Neural cell (in vitro differentiated cells): ENCODE measurements at regions not wholly inside any gene's neighbourhood (a gene's known extent, or its start where the extent isn't known, plus 50 kb on each side); places are given as distances from the start of the nearest gene placed in this dataset.

Experiments
- H2AFZ ChIP-seq: fragments of 200-600, 300-800 bp; sonication (generic), shearing (Covaris generic); 2 replicates; pipeline ENCODE4 v1.6.0; 2014; ENCODE audit warnings: low read depth, mild to moderate bottlenecking, antibody characterized with exemption, low read length, moderate library complexity
- H3F3A ChIP-seq: fragments of 200-600 bp; shearing (Covaris generic); 2 replicates; pipeline ENCODE4 v1.6.1; 2016; ENCODE audit warnings: mild to moderate bottlenecking, moderate library complexity, mixed read lengths, antibody characterized with exemption, low read length; ENCODE audit not compliant: insufficient read depth, poor library complexity, severe bottlenecking
- H3K27ac ChIP-seq: fragments of 200-600, 300-800 bp; sonication (generic), shearing (Covaris generic); 2 replicates; pipeline ENCODE4 v1.5.1; 2014; ENCODE audit warnings: mild to moderate bottlenecking, low read length, moderate library complexity
- H3K27me3 ChIP-seq: fragments of 300-800, 200-600 bp; sonication (generic), shearing (Covaris generic); 2 replicates; pipeline ENCODE4 v1.6.0; 2014; ENCODE audit warnings: mild to moderate bottlenecking, low read depth, low read length, moderate library complexity; ENCODE audit not compliant: insufficient read depth
- H3K36me3 ChIP-seq: fragments of 300-800, 200-600 bp; sonication (generic), shearing (Covaris generic); 2 replicates; pipeline ENCODE4 v1.5.1; 2014; ENCODE audit warnings: mild to moderate bottlenecking, antibody characterized with exemption, low read length, moderate library complexity; ENCODE audit not compliant: insufficient read depth
- H3K4me2 ChIP-seq: fragments of 300-800, 200-600 bp; sonication (generic), shearing (Covaris generic); 2 replicates; pipeline ENCODE4 v1.6.0; 2014; ENCODE audit warnings: mild to moderate bottlenecking, low read length
- H3K4me3 ChIP-seq: fragments of 300-800, 200-600 bp; sonication (generic), shearing (Covaris generic); 2 replicates; pipeline ENCODE4 v1.5.1; 2014; ENCODE audit warnings: mild to moderate bottlenecking, low read length, moderate library complexity
- H3K79me2 ChIP-seq: fragments of 200-600 bp; shearing (Covaris generic); replicated peaks from 2 replicates; pipeline ENCODE4 v1.6.0; 2014; ENCODE audit warnings: mild to moderate bottlenecking, low read length, moderate library complexity; ENCODE audit not compliant: insufficient read depth
- H3K9ac ChIP-seq: fragments of 300-800, 200-600 bp; sonication (generic), shearing (Covaris generic); 2 replicates; pipeline ENCODE4 v1.6.1; 2016; ENCODE audit warnings: mild to moderate bottlenecking, low read length, mixed read lengths
- H3K9me2 ChIP-seq: fragments of 200-600 bp; shearing (Covaris generic); 2 replicates; pipeline ENCODE4 v1.6.1; 2016; ENCODE audit warnings: mild to moderate bottlenecking, low read length, mixed read lengths; ENCODE audit not compliant: insufficient read depth
- H3K9me3 ChIP-seq: fragments of 200-600, 300-800 bp; sonication (generic), shearing (Covaris generic); 2 replicates; pipeline ENCODE4 v1.6.1; 2016; ENCODE audit warnings: mild to moderate bottlenecking, mixed run types, low read length, moderate library complexity, mixed read lengths
- H4K20me1 ChIP-seq: fragments of 200-600 bp; shearing (Covaris generic); 2 replicates; pipeline ENCODE4 v1.6.1; 2016; ENCODE audit warnings: mild to moderate bottlenecking, mixed run types; ENCODE audit not compliant: insufficient read depth
- CTCF ChIP-seq: fragments of 450-650 bp; IDR thresholded peaks from 2 replicates; pipeline ENCODE4 v1.5.1; 2014; ENCODE audit warnings: antibody characterized with exemption, mild to moderate bottlenecking, moderate library complexity; ENCODE audit not compliant: poor library complexity, severe bottlenecking
- EP300 ChIP-seq: fragments of 450-650 bp; conservative IDR thresholded peaks from 2 replicates; pipeline ENCODE4 v1.6.1; 2014; ENCODE audit warnings: antibody characterized with exemption, mild to moderate bottlenecking, moderate library complexity; ENCODE audit not compliant: poor library complexity, severe bottlenecking
- EZH2 ChIP-seq: fragments of 200-600, 300-800 bp; shearing (Covaris generic), sonication (generic); IDR thresholded peaks from 2 replicates; pipeline ENCODE4 v1.6.1; 2014; ENCODE audit warnings: antibody characterized with exemption, low read length, borderline replicate concordance, mild to moderate bottlenecking; ENCODE audit not compliant: insufficient read depth, poor library complexity, severe bottlenecking
- MXI1 ChIP-seq: fragments of 450-650 bp; conservative IDR thresholded peaks from 2 replicates; pipeline ENCODE4 v1.6.1; 2014; ENCODE audit warnings: antibody characterized with exemption, mild to moderate bottlenecking; ENCODE audit not compliant: poor library complexity, severe bottlenecking
- POLR2AphosphoS5 ChIP-seq: IDR thresholded peaks from 2 replicates; pipeline ENCODE4 v1.6.1; 2012
- RAD21 ChIP-seq: fragments of 450-650 bp; conservative IDR thresholded peaks from 2 replicates; pipeline ENCODE4 v1.6.1; 2014; ENCODE audit warnings: antibody characterized with exemption, mild to moderate bottlenecking, moderate library complexity
- REST ChIP-seq: IDR thresholded peaks from 2 replicates; pipeline ENCODE4 v1.6.1; 2012; ENCODE audit warnings: borderline replicate concordance
- SMC3 ChIP-seq: fragments of 450-650 bp; conservative IDR thresholded peaks from 2 replicates; pipeline ENCODE4 v1.6.1; 2014; ENCODE audit warnings: antibody characterized with exemption, mild to moderate bottlenecking, moderate library complexity; ENCODE audit not compliant: poor library complexity
- TAF1 ChIP-seq: IDR thresholded peaks from 2 replicates; pipeline ENCODE4 v1.6.1; 2012; ENCODE audit warnings: low read depth

GRCh38 chr19:27865927-27866777, 1346.8 kb downstream of the UQCRFS1 start:
- H3K4me2 ChIP-seq, result no peak overlapping the region
- H3K9ac ChIP-seq, result no peak overlapping the region
- H3K4me3 ChIP-seq, result no peak overlapping the region
- no peaks in the 10 kb centered on the region for H3K79me2 ChIP-seq
- H3F3A ChIP-seq, result no peaks in the 10 kb centered on the region
- no peak overlapping the region for H2AFZ ChIP-seq
- TF ChIP-seq REST, result no peak
- no peak for TF ChIP-seq EZH2
- TF ChIP-seq POLR2AphosphoS5, result no peak
- TF ChIP-seq MXI1, result no peak
- no peak for TF ChIP-seq SMC3
- TF ChIP-seq EP300, result no peak
- TF ChIP-seq CTCF, result no peak
- TF ChIP-seq RAD21, result no peak
- TF ChIP-seq TAF1, result no peak
- H4K20me1 ChIP-seq, result no peaks in the 10 kb centered on the region
- no peaks in the 10 kb centered on the region for H3K36me3 ChIP-seq
- no peaks in the 10 kb centered on the region for H3K9me2 ChIP-seq
- no peak overlapping the region for H3K27ac ChIP-seq
- H3K9me3 ChIP-seq, result peaks cover 4% of the 10 kb centered on the region
- H3K27me3 ChIP-seq, result no peaks in the 10 kb centered on the region

- H3K27me3 ChIP-seq, result no peaks in the 10 kb centered on the region
- H3K4me2 ChIP-seq, result no peak overlapping the region
- no peak overlapping the region for H3K9ac ChIP-seq
- no peak for TF ChIP-seq TAF1
- no peak for TF ChIP-seq SMC3
- no peak for TF ChIP-seq CTCF
- no peak for TF ChIP-seq EP300
- no peak for TF ChIP-seq EZH2
- no peak for TF ChIP-seq POLR2AphosphoS5
- TF ChIP-seq RAD21, result no peak
- no peak for TF ChIP-seq REST
- TF ChIP-seq MXI1, result no peak
- H3K79me2 ChIP-seq, result no peaks in the 10 kb centered on the region
- H3K9me3 ChIP-seq, result peaks cover 14% of the 10 kb centered on the region
- H3K36me3 ChIP-seq, result no peaks in the 10 kb centered on the region
- H3K4me3 ChIP-seq, result no peak overlapping the region
- no peak overlapping the region for H3K27ac ChIP-seq
- no peaks in the 10 kb centered on the region for H4K20me1 ChIP-seq
- no peaks in the 10 kb centered on the region for H3K9me2 ChIP-seq
- no peaks in the 10 kb centered on the region for H3F3A ChIP-seq
- H2AFZ ChIP-seq, result no peak overlapping the region
These were observed 1351.5 kb downstream of the UQCRFS1 start for GRCh38 chr19:27861411-27861975.
